ENCODE measurements at regions not wholly inside any gene's neighbourhood (a gene's known extent, or its start where the extent isn't known, plus 50 kb on each side); places are given as distances from the start of the nearest gene placed in this dataset.
"Not testable (repeated sequence)": the region's sequence is repeated elsewhere in the genome, so short reads cannot be mapped to it uniquely, and the experiment has no call there.

DNA sequence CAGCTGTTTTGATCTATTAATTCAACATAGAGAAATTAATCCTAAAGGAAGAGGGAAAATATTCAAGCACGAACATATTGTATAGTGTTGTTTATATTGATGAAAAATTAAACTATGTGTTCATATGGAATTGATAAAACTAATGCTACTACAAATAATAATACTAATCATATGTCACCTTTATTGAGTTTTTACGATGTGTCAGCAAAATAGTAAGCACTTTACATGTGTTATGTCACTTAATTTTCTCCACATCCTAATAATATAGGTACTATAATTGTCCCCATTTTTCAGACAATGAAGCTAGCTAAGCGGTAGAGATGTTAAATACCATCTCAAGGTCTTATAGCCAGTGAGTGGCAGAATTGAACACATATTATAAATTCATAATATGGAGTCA lies 2008.5 kb upstream of the WWC1 start:
- Mint-ChIP-seq H3K4me3 (no peak overlapping the region), H3K27me3 (no peaks in the 10 kb centered on the region), H3K27ac (no peak overlapping the region), H3K36me3 (ENCODE audit: low read depth) (no peaks in the 10 kb centered on the region), H3K4me1 (no peaks in the 10 kb centered on the region), H3K9me3 (ENCODE audit: low read depth) (peaks cover 3% of the 10 kb centered on the region)
- DNase-seq, result no peak
- ATAC-seq, result no peak
- intact Hi-C loops (cut with DNase I, micrococcal nuclease), result no loop called here
- ChIA-PET CTCF (interaction anchor here (0.6 kb wide), 1 partner anchor 29 kb away, joined by 4 read pairs; no protein-coding TSS in a partner anchor), POLR2A (no interaction called here)

DNA sequence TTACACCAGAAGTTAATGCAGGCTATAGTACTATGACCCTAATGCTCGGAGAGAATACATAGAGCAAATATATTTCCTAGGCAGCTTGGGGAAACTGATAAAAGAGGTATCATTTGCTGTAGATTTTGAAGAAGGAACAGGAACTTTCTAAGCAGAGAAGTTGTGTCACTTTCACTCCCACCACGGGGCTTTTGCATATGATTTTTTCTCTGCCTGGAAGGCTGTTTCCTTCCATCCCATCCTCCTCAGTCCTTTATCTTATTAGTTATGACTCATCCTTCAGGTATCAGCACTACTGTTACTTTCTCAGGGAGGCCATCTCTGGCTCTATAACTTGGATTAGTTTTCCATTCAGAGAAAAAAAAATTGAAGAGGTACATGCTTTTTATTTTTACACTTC lies 2006.1 kb upstream of the WWC1 start:
- H3K36me3 Mint-ChIP-seq (ENCODE audit: low read depth), result no peaks in the 10 kb centered on the region
- intact Hi-C loops (cut with DNase I, micrococcal nuclease), result no loop called here
- no peak overlapping the region for H3K27ac Mint-ChIP-seq
- H3K9me3 Mint-ChIP-seq (ENCODE audit: low read depth), result peaks cover 5% of the 10 kb centered on the region
- H3K4me1 Mint-ChIP-seq, result no peaks in the 10 kb centered on the region
- DNase-seq (no peak), ATAC-seq (no peak)
- no peak overlapping the region for H3K4me3 Mint-ChIP-seq
- CTCF ChIA-PET, result no interaction called here
- H3K27me3 Mint-ChIP-seq, result no peaks in the 10 kb centered on the region
- POLR2A ChIA-PET, result no interaction called here

DNA sequence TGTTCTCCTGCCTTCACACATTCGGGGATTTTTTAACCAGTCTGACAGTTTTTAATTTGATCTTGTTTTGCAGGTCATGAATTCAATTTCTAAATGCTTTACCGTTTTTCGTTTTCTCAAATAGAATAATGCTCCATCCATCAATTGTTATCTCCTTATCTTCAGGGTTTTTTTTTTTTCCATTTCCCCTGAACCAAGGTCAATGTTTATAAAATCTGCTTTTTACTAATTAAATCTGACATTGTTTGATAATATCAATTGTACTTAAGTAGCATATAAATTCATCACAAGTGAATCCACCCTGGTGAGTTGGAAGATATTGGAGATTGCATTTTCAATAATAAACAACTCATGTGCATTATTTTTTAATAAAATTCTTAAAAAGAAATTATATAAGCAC lies 2004.6 kb upstream of the WWC1 start:
- DNase-seq (no peak), ATAC-seq (no peak)
- intact Hi-C loops (cut with DNase I, micrococcal nuclease), result no loop called here
- ChIA-PET CTCF (no interaction called here), POLR2A (no interaction called here)
- Mint-ChIP-seq H3K4me1 (no peaks in the 10 kb centered on the region), H3K4me3 (no peak overlapping the region), H3K27ac (no peak overlapping the region), H3K9me3 (ENCODE audit: low read depth) (peaks cover 9% of the 10 kb centered on the region), H3K36me3 (ENCODE audit: low read depth) (no peaks in the 10 kb centered on the region), H3K27me3 (no peaks in the 10 kb centered on the region)

DNA sequence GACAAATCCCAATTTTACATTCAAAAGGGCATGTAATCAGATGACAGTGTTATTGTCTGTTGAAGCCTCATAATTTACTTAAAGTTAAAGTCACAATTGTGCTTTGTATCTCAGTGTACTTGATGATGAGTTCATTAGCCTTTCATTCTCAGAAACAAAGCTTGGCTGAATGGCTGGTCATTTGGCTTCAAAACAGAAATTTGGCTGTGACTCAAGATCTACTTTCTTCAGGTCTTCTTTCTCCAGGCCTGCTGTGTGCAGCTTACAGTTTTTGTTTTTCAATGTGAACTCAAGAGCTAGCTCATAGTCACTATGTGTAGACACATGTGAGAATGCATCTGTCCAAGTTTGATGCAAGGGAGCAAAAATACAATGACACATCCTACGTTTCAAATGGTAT lies 2003.6 kb upstream of the WWC1 start:
- no peaks in the 10 kb centered on the region for H3K4me1 Mint-ChIP-seq
- H3K27ac Mint-ChIP-seq, result no peak overlapping the region
- DNase-seq (no peak), ATAC-seq (no peak)
- no peak overlapping the region for H3K4me3 Mint-ChIP-seq
- peaks cover 9% of the 10 kb centered on the region for H3K9me3 Mint-ChIP-seq (ENCODE audit: low read depth)
- H3K27me3 Mint-ChIP-seq, result no peaks in the 10 kb centered on the region
- intact Hi-C loops (cut with DNase I, micrococcal nuclease), result no loop called here
- no peaks in the 10 kb centered on the region for H3K36me3 Mint-ChIP-seq (ENCODE audit: low read depth)
- POLR2A ChIA-PET, result no interaction called here
- CTCF ChIA-PET, result no interaction called here

DNA sequence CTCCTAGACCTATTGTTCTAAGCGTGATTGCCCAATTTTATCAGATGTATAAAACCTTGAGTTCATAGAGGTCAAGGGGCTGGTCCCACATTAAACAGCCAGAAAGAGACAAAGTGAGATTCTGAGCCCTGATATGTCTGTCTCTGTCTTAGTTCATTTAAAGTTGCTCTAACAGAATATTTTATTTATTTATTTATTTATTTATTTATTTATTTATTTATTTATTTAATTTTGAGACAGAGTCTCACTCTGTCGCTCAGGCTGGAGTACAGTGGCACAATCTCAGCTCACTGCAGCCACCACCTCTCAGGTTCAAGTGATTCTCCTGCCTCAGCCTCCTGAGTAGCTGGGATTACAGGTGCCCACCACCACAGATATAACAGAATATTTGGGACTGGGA lies 1999.6 kb upstream of the WWC1 start:
- H3K4me1 Mint-ChIP-seq; H3K36me3 Mint-ChIP-seq (ENCODE audit: low read depth); CTCF ChIA-PET; H3K27me3 Mint-ChIP-seq; intact Hi-C loops (cut with DNase I, micrococcal nuclease); POLR2A ChIA-PET; ATAC-seq; H3K27ac Mint-ChIP-seq; H3K4me3 Mint-ChIP-seq; DNase-seq; H3K9me3 Mint-ChIP-seq (ENCODE audit: low read depth): not testable (repeated sequence)

DNA sequence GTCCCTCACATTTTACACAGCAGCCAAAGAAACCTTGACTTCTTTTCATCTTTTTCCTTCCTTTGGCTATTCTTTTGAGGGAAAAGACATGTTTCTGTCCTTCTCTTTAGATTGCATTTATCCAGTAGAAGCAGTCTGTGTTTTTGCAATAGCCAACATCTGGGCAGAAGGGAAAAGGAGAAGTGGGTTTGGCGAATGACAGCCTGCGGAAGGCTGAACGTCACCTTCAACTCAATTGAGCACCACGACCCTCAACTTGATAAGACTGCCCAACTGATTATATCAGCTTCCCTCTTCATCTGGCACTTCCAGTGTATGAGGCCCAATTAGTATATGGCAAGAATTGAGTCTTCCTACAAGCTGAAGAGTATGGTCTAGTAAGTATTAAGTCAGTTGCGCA lies 1997.6 kb upstream of the WWC1 start:
- CTCF ChIA-PET, result no interaction called here
- no peak overlapping the region for H3K27ac Mint-ChIP-seq

DNA sequence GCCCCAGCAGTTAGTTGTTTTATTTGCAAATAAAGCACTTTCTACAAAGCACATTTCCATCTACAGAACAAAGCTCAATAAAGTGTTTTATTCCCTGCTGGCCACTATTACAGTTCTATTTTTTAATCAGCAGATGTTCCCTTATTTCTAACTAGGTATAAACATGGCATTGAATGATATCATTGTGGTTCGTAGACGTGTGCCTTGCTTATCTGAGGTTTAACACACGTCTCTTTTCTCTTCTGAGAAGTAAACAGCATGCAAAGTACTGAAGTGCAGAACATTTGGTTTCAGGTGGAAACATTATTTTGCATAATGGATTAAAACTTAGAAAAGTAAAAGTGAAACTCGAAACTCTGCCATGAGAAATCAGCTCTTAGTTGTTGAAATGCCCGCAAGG lies 1989.3 kb upstream of the WWC1 start:
- DNase-seq (no peak), ATAC-seq (no peak)
- Mint-ChIP-seq H3K4me3 (no peak overlapping the region), H3K9me3 (ENCODE audit: low read depth) (peaks cover 4% of the 10 kb centered on the region), H3K27ac (no peak overlapping the region), H3K36me3 (ENCODE audit: low read depth) (no peaks in the 10 kb centered on the region), H3K27me3 (no peaks in the 10 kb centered on the region), H3K4me1 (no peaks in the 10 kb centered on the region)
- POLR2A ChIA-PET, result no interaction called here
- CTCF ChIA-PET, result no interaction called here
- intact Hi-C loops (cut with DNase I, micrococcal nuclease), result no loop called here

More for the DNA sequence above, 1997.6 kb upstream of the WWC1 start:
- H3K4me1 Mint-ChIP-seq, result no peaks in the 10 kb centered on the region
- H3K36me3 Mint-ChIP-seq (ENCODE audit: low read depth), result no peaks in the 10 kb centered on the region
- intact Hi-C loops (cut with DNase I, micrococcal nuclease), result no loop called here
- DNase-seq (no peak), ATAC-seq (no peak)
- H3K27me3 Mint-ChIP-seq, result no peaks in the 10 kb centered on the region
- peaks cover 7% of the 10 kb centered on the region for H3K9me3 Mint-ChIP-seq (ENCODE audit: low read depth)
- no peak overlapping the region for H3K4me3 Mint-ChIP-seq
- POLR2A ChIA-PET, result no interaction called here

DNA sequence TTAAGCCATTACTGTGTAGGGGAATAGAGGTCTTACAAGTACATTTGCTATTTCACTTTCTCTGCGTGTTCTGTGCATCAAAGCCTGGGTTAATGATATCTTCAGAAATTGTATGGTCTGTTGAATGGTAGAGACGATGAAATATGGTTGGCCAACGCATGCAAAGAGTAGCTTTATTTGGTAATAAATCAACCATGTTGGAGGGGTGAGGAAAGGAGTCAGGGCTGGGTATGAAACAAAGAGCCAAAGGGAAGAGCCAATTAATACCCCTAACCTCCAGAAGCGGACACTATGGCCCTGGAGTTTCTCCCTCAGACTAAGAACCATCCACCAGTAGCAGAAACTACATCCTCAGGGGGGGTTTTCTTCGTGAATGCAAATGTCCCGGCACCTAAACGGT lies 1974.0 kb upstream of the WWC1 start:
- POLR2A ChIA-PET, result no interaction called here
- ATAC-seq (no peak), DNase-seq (no peak)
- Mint-ChIP-seq H3K4me1 (no peaks in the 10 kb centered on the region), H3K27me3 (no peaks in the 10 kb centered on the region), H3K27ac (no peak overlapping the region), H3K4me3 (no peak overlapping the region), H3K9me3 (ENCODE audit: low read depth) (peaks cover 6% of the 10 kb centered on the region), H3K36me3 (ENCODE audit: low read depth) (no peaks in the 10 kb centered on the region)
- CTCF ChIA-PET, result no interaction called here
- intact Hi-C loops (cut with DNase I, micrococcal nuclease), result no loop called here

DNA sequence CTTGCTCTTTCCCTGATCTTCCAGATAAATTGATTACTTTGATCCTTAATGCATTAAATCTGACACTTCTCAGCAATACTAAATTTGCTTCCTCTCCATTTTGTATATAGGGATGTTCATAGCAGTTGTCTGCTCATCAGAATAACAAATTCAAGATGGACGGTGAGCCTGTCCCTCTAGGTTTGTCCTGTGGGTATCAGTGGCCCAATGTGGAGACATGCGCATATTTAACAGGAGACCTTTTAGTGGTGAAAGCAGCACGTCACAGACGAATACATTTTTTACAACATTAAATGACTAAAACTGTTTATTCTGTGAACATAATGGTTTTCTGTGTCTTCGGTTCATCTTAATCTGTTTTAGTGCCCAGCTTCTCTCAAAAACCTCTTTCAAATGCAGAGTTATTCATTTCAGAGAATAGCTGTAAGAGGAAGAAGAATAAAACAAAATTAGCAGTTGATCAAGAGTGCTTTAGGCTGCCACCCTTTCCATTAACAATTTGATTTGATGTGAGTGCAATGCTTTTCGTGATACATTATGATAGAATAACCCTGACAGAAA lies 1970.4 kb upstream of the WWC1 start:
- Mint-ChIP-seq H3K36me3 (ENCODE audit: low read depth) (no peaks in the 10 kb centered on the region), H3K27ac (no peak overlapping the region), H3K4me1 (no peaks in the 10 kb centered on the region), H3K27me3 (no peaks in the 10 kb centered on the region), H3K4me3 (no peak overlapping the region), H3K9me3 (ENCODE audit: low read depth) (peaks cover 7% of the 10 kb centered on the region)
- POLR2A ChIA-PET, result no interaction called here
- ATAC-seq (no peak), DNase-seq (no peak)
- CTCF ChIA-PET, result interaction anchor here (0.6 kb wide), 1 partner anchor 181 kb away, joined by 4 read pairs; no protein-coding TSS in a partner anchor
- intact Hi-C loops (cut with DNase I, micrococcal nuclease), result no loop called here

DNA sequence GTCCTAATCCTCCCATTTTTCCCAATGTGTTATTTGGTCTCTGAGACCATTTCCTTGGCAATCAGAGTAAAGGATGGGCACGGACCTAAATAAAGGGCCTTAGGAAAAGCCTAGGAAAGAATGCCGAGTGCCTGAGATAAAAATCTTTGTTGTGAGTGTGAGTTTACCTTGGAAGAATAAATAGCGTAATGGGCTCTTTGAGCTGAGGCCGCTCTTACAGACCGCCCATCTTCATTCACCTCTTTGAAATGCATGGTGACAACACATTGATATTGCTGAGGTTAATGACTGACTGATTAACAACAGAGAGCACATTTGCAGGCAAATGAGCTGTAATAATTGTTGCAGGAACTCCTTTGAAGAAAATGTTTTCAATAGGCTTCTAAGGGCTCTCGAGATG lies 1967.1 kb upstream of the WWC1 start:
- no peak overlapping the region for H3K4me3 Mint-ChIP-seq
- H3K27ac Mint-ChIP-seq, result no peak overlapping the region
- no peaks in the 10 kb centered on the region for H3K4me1 Mint-ChIP-seq
- H3K9me3 Mint-ChIP-seq (ENCODE audit: low read depth), result peaks cover 2% of the 10 kb centered on the region
- intact Hi-C loops (cut with DNase I, micrococcal nuclease), result no loop called here
- POLR2A ChIA-PET, result no interaction called here
- H3K36me3 Mint-ChIP-seq (ENCODE audit: low read depth), result no peaks in the 10 kb centered on the region
- no peak for ATAC-seq
- no peaks in the 10 kb centered on the region for H3K27me3 Mint-ChIP-seq
- DNase-seq, result no peak
- CTCF ChIA-PET, result no interaction called here

DNA sequence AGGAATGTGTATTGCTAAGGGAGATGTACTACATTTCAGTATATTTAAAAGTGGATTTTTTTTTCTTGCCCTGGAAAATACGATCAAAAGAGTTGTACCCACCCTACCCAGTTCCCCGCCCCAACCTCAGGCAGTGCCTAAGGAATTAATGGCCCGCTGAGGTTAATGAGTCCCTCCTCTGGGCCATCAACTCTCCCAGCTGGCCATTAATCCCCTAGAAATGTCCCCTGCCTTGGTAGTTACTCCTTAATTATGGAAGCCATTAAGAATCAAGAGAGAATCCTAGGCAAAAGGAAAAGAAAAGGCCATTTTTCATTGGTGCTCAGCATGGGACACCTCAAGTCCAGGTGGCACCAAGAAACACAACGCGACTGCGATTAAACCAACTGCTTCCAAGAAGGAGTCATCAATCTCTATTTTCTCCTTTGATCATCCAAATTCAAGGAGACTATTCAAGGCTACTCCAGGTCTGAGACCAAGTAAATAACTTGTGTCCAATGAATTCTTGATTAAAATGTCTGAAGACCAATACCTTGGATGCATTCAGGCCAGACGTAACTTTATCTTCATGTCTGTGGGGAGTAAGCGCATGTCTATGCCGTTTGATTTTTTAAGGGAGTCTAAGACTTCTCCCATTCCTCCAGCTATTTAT lies 1962.2 kb upstream of the WWC1 start:
- Mint-ChIP-seq H3K9me3 (ENCODE audit: low read depth) (peaks cover 2% of the 10 kb centered on the region), H3K36me3 (ENCODE audit: low read depth) (no peaks in the 10 kb centered on the region), H3K4me1 (no peaks in the 10 kb centered on the region), H3K27me3 (no peaks in the 10 kb centered on the region), H3K4me3 (no peak overlapping the region), H3K27ac (no peak overlapping the region)
- DNase-seq (no peak), ATAC-seq (no peak)
- intact Hi-C loops (cut with DNase I, micrococcal nuclease), result no loop called here
- CTCF ChIA-PET, result no interaction called here
- POLR2A ChIA-PET, result no interaction called here

DNA sequence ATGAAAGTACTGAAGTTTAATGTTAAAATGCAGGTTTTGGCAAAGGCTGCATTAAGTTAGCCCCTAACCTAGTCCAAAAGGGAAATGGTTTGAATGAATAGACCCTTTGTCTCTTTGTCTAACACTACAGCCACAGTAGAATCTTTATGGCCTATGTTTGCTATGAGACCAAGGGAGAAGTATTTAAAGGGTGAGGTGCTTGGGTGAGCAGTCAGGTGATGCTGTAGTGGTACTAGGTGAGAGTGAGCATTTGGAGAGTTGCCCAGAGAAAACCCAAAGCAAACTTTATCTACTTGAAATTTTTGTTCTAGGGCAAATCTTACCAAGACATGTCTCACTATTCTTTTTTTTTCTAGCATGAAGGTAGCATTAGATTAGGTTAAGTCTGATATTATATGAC lies 1961.4 kb upstream of the WWC1 start:
- CTCF ChIA-PET, result no interaction called here
- intact Hi-C loops (cut with DNase I, micrococcal nuclease), result no loop called here
- no peak for ATAC-seq
- DNase-seq, result no peak
- Mint-ChIP-seq H3K27ac (no peak overlapping the region), H3K4me1 (no peaks in the 10 kb centered on the region), H3K27me3 (no peaks in the 10 kb centered on the region), H3K4me3 (no peak overlapping the region), H3K36me3 (ENCODE audit: low read depth) (no peaks in the 10 kb centered on the region), H3K9me3 (ENCODE audit: low read depth) (peaks cover under 1% of the 10 kb centered on the region)
- POLR2A ChIA-PET, result no interaction called here

DNA sequence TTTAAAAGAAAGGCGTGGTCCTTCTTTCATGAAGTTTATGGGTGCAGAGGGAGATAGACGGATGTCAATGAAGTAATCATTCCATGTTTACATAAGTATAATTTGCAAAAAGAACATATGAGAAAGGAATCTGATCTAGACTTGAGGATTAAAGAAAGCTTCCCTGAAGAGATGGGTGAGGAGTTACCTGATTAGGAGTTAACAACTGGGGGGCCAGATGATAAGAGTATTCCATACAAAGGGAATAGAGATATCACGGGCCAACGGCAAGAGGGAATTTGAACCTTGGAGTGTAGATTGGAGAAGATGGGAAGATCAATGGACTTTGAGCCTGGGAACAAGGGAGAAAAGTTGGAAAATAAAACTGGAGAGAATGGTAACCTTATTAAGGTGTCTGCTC lies 1959.9 kb upstream of the WWC1 start:
- DNase-seq, result no peak
- no peaks in the 10 kb centered on the region for H3K27me3 Mint-ChIP-seq
- POLR2A ChIA-PET, result no interaction called here
- H3K27ac Mint-ChIP-seq, result no peak overlapping the region
- no peaks in the 10 kb centered on the region for H3K4me1 Mint-ChIP-seq
- intact Hi-C loops (cut with DNase I, micrococcal nuclease), result no loop called here
- CTCF ChIA-PET, result interaction anchor here (1.2 kb wide), 1 partner anchor 15 kb away, joined by 3 read pairs; no protein-coding TSS in a partner anchor
- H3K36me3 Mint-ChIP-seq (ENCODE audit: low read depth), result no peaks in the 10 kb centered on the region
- peaks cover 10% of the 10 kb centered on the region for H3K9me3 Mint-ChIP-seq (ENCODE audit: low read depth)
- no peak for ATAC-seq
- H3K4me3 Mint-ChIP-seq, result no peak overlapping the region
